HG02938 (cell line): ENCODE measurements at regions not wholly inside any gene's neighbourhood (a gene's known extent, or its start where the extent isn't known, plus 50 kb on each side); places are given as distances from the start of the nearest gene placed in this dataset.
A peak's percentile ranks its signal among the peaks of the same experiment; 100 is the strongest.

Experiments
- ATAC-seq: cut with Tn5 transposase; IDR thresholded peaks from one replicate; pipeline ENCODE4 v1.9.1; 2021; ENCODE audit warnings: mild to moderate bottlenecking, moderate library complexity; ENCODE audit not compliant: unreplicated experiment

DNA sequence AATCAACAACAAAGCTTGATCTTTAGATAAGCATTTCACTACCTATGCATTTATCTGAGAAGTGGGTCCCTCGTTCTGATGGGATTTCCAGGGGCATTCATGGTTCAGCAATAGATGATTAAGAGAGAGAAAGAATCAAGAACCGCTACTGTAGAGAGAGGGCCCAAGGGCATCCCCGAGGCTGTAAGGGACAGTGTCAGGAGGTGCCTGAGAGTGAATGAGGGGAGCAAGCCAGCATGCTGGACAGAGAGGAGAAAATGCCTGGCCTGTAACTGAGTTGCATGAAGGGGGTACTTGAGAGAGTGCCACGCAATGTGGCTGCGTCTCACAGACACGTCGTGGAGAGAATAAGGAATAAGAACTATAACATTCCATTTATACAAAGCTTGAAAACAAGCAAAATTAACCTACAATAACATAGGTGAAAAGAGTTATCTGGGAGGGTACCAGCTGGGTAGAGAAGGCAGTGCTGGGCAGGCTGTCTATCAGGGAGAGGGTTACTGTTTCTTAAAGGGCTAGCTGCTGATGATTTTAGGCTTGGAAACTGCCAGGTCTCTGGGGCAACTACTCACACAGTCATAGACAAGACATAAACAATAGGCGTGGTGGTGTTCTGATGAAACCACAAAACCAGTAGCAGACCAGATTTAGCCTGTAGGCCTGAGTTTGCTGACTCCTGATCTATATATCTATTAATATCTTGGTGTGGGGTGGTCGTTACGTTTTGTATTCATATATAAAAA lies 374.6 kb upstream of the CFAP20DC start:
- ATAC-seq, result no peak

DNA sequence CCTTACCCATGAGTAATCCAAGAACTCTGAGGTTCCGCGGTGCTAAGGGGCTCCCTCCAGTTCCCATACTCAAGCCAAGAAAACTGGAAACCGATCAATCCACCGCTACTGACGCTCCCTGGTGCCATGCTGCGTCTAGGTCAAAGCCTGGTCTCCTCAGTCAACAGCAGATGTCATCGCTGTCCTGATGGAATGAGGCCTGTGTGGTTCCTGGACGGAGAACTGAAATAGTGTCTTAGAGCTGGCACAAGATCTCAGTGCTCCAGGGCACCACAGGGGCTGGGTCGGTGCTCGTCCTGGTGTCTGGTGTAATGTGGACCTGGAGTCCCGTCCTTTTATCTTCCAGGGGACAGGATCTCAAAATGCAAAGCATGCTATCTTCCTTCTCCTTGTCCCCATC lies 373.9 kb upstream of the CFAP20DC start:
- no peak for ATAC-seq

DNA sequence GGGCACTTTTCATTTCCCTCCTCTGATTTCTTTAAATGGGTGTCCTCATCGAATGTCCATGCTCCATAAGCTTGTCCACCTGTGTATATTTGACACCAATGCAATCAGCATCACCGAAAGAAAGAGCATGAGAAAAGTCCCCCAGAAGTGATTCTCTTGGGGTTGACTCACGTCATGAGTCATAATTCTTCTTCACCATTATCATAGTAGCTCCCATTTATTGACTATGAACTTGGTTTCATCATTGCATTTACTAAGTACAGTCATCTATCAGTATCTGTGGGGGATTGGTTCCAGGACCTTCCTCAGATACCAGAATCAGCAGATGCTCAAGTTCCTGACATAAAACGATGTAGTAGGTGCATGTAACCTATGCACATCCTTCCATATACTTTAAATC lies 372.5 kb upstream of the CFAP20DC start:
- ATAC-seq, result no peak

DNA sequence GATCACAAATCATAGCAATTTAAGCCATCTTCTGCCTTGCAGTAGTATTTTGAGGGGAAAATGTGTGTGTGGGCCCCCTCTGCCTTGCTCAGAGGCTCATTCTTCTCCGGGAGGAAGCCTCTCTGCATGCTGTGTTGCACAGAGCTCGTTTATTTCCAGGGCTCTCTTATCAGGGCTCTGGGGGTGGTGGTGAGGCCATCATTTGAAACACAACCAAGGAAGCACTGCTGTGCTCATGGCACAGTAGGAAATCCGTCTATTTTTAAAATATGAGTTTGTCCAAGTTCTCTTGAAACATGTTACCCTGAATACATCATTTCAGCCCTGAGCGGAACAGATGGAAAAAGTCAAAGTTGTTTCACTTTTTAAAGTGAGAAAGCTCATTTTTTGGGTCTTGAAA lies 369.0 kb upstream of the CFAP20DC start:
- no peak for ATAC-seq

DNA sequence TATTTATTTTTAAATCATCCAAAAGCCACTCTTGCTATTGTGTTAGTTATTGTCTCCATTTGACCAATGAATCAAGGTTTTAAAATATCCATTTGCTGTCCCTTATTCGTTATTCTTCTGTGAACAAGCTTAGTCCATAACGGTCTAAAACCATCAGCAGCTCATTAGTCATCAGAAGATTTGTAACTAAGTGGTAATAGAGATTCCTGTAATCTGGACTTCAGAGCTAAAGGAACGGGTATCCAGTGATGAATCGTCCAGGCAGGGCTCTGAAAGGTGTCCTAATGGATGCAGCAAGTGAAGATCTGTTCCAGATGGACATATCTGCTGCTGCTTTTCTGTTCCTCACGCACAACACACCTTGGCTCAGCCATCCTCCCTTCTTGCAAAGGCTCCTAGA lies 362.7 kb upstream of the CFAP20DC start:
- ATAC-seq, result no peak

DNA sequence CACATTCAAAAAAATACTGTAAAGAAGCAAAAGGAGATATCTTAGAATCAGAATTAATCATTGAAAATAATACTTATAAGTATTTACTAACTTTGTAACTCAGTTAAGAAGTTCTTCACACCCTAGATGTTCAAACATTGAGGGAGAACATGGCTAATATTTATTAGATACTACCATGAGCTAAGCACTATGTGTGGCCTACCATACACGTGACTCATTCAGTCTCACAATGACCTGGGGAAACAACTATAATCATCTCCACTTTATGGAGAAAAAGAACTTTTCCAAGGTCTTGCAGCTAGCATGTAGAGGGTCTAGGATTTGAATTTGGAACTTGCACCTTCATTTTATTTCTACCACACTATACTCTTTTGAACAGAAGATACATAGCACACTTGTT lies 361.9 kb upstream of the CFAP20DC start:
- no peak for ATAC-seq

DNA sequence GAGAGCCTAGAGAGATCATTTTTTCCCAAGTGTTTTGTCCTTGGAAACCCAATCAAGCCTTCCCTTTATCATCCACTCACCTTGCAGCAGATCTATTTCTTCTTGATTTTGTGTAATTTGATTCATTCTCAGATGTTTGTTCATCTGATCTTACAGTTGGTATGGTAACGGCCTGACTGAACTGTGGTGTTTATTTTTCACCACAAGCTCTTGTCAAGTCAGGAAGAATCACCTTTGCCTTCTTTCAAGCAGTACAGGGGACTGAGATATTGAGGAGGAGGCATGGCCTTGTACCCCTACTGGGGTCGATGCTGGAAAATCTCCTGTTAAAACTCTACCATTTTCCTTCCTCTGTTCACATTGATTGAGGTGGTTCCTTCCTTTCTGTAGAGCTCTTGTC lies 361.4 kb upstream of the CFAP20DC start:
- ATAC-seq, result no peak

DNA sequence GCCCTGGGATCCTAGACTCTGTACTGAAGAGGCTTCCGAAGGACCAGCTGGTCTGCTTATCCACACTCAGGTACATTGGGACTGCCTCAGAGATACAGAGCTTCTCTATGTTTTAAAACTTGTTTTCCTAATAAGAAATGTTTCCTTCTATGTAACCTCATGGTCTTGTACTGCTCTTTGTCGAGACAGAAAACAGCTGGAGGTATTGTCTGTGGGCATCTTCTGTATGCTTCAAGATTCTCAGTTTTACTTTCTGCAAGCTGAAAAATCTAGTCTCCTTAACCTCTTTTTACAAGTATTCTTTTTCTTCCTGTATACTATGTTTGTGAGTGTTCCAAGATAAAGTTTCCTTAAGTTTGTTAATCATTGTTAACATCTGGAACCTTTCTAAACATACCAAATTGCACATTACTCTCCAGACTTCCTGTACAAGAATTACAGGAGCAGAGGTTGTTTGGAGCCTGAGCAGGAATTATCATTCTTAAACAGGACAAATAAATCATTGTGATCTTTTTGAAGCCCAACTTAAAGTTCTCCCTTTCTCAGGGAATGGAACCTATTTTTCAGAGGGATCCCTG lies 358.3 kb upstream of the CFAP20DC start:
- peak; percentile 71 for ATAC-seq

DNA sequence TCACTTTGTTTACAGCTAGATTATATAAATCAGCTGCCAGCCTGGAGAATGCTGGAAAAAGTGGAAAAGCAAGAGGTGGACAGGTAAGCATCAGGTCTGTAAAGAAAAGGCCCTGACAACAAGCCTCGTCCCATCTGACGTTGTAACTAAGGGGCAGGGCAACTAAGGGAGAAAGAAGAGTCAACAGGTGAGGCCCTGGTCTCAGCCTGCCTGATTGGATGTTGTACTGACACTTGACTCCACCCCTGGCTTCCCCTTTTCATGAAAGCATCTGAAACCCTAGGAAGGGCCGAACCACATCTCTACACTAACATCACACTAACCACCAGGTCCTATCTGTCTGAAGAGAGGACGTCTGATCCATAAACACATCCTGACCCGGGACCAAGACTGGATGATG lies 357.6 kb upstream of the CFAP20DC start:
- ATAC-seq, result no peak

DNA sequence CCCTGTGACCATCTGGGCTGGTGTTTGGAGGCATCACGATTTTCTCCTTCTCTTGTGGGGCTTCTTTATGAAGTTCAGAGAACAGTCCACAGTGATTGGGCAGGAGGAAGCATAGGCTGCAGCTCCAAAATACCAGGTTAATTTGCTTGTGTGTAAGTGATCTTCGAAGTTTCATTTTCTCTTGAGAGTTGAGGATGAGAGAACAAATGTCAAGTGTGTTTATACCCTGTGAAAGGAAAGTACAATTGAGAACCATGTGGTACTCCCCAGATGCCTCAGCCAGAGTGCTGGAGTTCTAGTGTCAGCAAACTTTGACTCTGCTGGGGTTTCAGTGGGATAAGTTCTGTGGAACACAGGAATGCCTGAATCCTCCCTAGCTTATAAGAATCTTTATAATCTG lies 357.1 kb upstream of the CFAP20DC start:
- ATAC-seq, result peak; percentile 64

DNA sequence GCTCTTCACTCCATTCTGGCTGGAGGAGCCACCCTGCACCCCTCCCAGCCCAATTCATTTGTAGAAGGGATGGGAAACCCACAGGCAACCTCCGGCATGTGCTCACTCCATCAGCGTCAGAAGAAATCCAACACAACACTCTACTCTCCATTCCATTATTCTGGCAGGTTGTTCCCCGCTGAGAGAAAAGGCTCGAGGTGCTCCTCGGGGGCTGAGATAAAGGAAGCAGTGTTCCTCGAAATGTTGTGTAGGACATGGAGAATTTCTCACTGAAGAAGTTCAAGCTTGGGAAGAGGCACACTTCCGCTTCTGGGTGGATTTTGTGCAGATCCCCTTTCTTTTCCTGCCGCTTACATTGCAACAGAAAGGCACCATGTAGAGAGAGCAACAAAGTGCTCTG lies 355.0 kb upstream of the CFAP20DC start:
- no peak for ATAC-seq

DNA sequence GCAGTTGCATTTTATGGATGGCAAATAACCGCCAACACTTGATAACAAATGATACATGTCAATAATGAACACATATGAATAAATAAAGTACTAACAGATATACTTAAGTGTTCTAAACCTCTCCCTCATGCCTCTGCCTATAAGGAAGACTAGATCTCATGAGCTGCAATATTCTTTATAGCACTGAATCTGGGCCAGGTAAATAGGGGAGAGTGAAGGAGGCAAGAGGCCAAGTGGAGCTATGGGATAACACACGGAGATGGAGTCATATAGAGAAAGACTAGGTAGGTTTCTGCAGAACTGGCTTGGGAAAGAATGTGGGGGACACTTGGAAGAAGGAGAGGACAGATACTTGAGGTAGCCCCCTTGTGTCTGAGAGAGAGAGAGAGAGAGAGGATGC lies 354.2 kb upstream of the CFAP20DC start:
- ATAC-seq, result no peak

DNA sequence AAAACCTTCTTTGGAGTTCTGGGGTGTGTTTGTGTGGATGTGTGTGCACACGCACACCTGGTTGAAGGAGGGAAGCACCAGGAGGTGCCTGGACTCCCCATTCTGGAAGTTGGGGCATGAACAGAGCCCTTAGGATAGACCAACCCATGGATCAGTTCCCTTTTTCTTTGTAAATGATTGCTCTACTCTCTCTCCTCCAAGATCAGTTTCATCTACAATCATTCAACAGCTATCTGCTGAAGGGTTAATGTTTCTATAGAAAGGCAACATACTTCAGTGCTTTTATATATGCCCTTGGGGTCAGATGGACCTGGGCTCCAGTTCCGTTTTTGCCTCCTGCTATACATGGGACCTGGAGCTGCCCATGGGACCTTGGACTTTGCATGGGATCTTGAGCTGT lies 352.1 kb upstream of the CFAP20DC start:
- peak; percentile 58 for ATAC-seq

DNA sequence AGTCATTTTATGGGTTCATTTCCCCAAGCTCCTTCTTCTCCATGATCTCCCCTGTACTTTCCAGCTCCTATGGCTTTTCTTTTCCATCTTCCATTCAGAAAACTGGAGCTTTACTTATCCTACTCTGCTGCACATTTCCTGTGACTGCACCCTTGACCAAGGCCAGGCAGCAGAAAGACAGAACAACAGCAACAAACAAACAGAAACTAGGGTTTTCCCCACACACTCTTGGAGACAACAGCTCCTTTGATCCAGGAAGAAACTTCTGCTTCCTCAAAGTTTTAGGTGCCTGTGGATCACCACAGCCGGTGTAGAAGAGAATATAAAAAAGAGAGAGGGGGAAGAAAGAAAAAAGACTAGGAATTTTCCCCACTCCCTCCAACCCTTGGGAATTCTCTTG lies 342.3 kb upstream of the CFAP20DC start:
- ATAC-seq, result no peak

DNA sequence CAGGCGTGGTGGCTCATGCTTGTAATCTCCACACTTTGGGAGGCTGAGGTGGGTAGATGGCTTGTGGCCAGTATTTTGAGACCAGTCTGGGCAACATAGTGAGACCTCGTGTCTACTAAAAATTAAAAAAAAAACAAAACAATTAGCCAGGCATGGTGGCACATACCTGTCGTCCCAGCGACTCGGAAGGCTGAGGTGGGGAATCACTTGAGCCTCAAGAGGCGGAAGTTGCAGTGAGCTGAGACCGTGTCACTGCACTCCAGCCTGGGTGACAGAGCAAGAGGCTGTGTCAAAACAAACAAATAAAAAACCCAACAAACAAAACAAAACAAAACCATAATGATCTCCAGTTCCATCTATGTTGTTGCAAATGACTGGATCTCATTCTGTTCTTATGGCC lies 341.3 kb upstream of the CFAP20DC start:
- no peak for ATAC-seq

DNA sequence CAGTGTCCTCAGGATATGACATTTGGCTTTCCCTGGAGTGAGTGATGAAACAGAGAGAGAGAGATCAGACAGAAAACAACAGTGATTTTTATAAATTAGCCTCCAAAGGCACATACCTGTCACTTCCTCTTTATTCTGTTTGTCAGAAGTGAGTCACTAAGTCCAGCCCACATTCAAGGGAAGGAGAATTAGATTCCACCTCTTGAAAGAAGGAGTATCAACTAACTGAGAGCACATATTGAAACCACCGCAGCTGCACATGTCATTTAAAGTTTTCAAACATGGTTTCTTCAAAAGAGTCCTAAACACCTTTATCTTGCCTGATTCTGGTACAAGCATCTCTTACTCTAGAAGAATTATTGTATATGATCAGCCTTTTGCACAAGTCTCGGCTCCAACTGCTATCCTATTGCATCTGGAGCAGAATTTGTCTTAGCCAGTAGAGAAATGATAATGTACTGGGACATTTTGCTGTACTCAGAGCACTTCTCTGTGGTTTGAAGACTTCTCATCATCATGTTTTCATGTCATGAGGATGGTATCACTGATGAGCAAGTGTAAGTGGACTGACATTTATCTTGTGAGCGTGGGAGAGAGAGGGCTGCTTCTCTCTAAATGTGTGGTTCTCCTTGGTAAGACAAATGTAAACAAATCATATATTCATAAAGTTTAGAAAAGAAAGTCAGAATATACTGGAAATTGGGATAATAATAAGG lies 338.9 kb upstream of the CFAP20DC start:
- peak; percentile 60 for ATAC-seq

DNA sequence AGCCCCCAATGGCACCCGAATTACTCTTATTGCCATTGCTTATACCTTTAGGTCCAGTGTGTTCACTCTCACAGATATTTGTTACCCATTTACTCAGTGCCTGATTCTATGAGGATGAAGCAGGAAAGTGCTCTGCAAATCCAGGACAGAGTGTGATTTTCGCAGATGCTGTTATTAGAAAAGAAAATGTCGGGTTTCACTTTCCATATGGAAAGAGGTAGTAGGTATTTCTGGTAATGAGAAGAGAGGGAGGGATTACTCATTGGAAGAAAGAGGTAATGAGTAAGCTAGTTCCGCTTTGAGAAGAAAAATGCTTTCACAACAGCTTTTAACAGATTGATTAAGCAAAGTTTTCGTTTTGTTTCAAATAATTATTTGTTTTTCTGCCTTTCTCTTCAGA lies 336.3 kb upstream of the CFAP20DC start:
- ATAC-seq, result peak; percentile 83

DNA sequence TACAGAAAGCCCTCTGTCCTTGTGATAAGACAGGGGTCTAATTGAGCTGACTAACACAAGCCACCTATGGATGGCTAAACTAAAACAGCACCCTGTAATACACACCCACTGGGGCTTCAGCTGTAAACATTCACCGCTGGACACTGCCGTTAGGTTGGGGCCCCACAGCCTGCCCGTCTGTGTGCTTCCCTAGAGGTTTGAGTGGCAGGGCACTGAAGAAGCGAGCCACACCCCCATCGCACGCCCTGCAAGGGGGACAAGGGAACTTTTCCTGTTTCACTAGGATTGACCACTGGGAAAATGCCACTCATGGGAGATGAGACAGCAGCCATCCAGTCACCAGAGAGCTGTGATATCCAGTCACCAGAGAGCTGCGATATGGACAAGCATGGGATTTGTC lies 335.7 kb upstream of the CFAP20DC start:
- no peak for ATAC-seq

DNA sequence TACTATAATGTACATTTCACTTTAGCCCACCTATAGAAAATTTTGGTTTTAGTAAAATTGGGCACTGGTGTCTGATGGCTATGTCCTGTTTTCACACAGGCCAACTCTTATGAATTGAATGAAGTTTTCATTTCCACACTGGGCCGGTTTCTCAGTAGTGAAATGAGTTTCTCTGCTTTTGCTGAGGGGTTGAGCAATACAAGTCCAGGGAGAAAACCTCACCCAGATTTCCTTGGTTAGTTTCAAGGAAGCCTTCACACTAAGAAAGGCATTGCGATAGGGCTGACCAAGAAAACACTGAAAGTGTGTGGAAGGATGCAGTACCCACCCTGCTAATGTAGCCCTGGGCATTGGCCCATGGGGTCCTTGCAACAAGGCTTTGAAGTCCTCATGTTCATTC lies 331.5 kb upstream of the CFAP20DC start:
- ATAC-seq, result peak; percentile 64

DNA sequence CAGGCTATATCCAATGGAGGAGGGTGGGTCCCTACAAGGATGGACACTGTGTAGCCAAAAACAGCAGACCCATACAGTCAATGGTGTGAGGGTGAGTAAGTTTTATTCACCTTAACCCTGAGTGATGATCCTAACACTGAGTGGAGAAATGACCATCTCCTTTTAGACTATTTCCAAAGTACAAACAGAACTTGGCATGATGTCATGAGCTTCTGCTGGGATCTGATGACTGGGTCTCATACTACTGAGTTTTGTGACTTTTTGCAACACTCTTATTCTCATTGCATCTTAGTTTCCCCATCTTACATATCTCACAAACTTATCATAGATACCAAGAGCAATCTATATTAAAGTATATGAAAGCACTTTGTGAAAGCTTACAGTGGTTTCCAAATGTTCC lies 330.3 kb upstream of the CFAP20DC start:
- no peak for ATAC-seq

DNA sequence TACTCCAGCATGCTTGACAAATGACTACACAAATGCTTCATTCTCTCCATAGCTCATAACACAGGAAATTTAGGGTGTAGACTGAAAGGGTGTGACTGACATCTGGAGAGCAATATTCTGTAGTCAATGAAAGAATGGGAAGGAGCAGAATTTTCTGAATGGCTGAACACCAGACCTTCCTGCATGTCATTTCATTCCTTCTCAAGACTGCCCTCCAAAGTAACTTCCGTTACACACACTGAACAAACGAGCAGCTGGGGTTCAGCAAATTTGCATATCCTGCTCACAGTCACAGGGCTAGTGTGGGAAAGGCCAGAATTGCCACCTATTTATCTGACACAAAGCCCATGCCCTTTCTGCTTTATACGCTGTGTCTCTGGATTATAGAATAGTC lies 325.0 kb upstream of the CFAP20DC start:
- ATAC-seq, result peak; percentile 100

DNA sequence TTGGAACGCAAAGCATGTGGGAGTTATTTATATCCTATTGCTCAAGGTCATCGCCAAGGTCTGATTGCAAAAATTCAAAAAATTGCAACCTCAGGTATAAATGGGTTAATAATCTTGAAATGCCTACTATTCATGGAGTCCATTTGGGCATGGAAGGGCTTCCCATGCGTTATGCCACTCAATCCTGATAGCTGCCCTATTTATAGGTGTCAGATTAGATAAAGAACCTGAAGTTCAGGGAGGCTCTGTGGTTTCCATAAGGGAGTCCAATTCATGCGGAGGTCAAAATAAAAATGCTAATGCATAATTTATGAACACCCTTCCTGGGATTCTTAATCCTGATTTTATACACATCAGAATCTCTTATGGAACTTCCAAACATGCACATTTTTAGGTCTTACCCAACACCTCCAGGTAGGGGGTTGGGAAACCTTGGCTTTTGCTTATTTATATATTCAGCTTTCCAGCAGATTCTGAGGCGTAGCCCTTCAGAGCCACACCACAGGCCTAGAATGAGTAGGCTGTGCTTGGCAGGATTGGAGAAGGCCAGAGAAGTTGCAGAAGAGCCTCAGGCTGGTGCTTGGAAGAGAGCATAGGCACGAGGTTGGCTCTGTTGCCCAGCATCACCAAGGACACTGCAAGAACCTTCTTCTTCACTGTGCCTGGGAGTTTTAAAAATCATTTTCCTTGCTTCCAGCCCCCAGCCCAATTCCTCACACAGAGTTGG lies 324.4 kb upstream of the CFAP20DC start:
- peak; percentile 19 for ATAC-seq
